Karpas-422 (cell line): ENCODE measurements at regions not wholly inside any gene's neighbourhood (a gene's known extent, or its start where the extent isn't known, plus 50 kb on each side); places are given as distances from the start of the nearest gene placed in this dataset.
"Not testable (repeated sequence)": the region's sequence is repeated elsewhere in the genome, so short reads cannot be mapped to it uniquely, and the experiment has no call there.

Experiments
- DNase-seq: peaks from one replicate; pipeline ENCODE4 v3.0.0-alpha.2; 2015
- H2AFZ ChIP-seq: fragments of 200-600 bp; sonication (generic); 2 replicates; pipeline ENCODE4 v1.6.1; 2014; ENCODE audit warnings: antibody characterized with exemption, low read length, mixed read lengths
- H3K27ac ChIP-seq: fragments of 200-600 bp; sonication (generic); 2 replicates; pipeline ENCODE4 v1.5.1; 2014; ENCODE audit warnings: mild to moderate bottlenecking, low read length, moderate library complexity
- H3K27me3 ChIP-seq: fragments of 200-600 bp; sonication (generic); 2 replicates; pipeline ENCODE4 v1.6.1; 2014; ENCODE audit warnings: low read length, mixed read lengths
- H3K36me3 ChIP-seq: fragments of 200-600 bp; sonication (generic); 2 replicates; pipeline ENCODE4 v1.6.1; 2014; ENCODE audit warnings: low read length, mixed read lengths; ENCODE audit not compliant: insufficient read depth
- H3K4me1 ChIP-seq: fragments of 200-600 bp; sonication (generic); 2 replicates; pipeline ENCODE4 v1.6.1; 2014; ENCODE audit warnings: mild to moderate bottlenecking, low read length, mixed read lengths
- H3K4me2 ChIP-seq: fragments of 200-600 bp; sonication (generic); 2 replicates; pipeline ENCODE4 v1.6.1; 2014; ENCODE audit warnings: low read length, low read depth, mild to moderate bottlenecking; ENCODE audit not compliant: poor library complexity, severe bottlenecking
- H3K4me3 ChIP-seq: fragments of 200-600 bp; sonication (generic); 2 replicates; pipeline ENCODE4 v1.5.1; 2014; ENCODE audit warnings: mild to moderate bottlenecking, antibody characterized with exemption, low read length, mixed read lengths
- H3K79me2 ChIP-seq: fragments of 200-600 bp; sonication (generic); 2 replicates; pipeline ENCODE4 v1.6.1; 2014; ENCODE audit warnings: mild to moderate bottlenecking, low read length, mixed read lengths
- H3K9ac ChIP-seq: fragments of 200-600 bp; sonication (generic); 2 replicates; pipeline ENCODE4 v1.6.0; 2014; ENCODE audit warnings: low read length
- H3K9me2 ChIP-seq: fragments of 200-600 bp; sonication (generic), shearing (Covaris generic); replicated peaks from 2 replicates; pipeline ENCODE4 v1.6.0; 2014; ENCODE audit warnings: mild to moderate bottlenecking, low read length, moderate library complexity; ENCODE audit not compliant: insufficient read depth
- H3K9me3 ChIP-seq: fragments of 300-700, 200-600 bp; sonication (generic); 2 replicates; pipeline ENCODE4 v1.6.1; 2014; ENCODE audit warnings: low read length, mixed read lengths
- H4K20me1 ChIP-seq: fragments of 200-600 bp; sonication (generic); 2 replicates; pipeline ENCODE4 v1.6.1; 2014; ENCODE audit warnings: mild to moderate bottlenecking, antibody characterized with exemption, low read length, low read depth; ENCODE audit not compliant: insufficient read depth

- Histone ChIP-seq H3K79me2 (no peaks in the 10 kb centered on the region), H3K4me3 (no peak overlapping the region), H2AFZ (no peak overlapping the region), H3K4me2 (no peak overlapping the region), H3K9me2 (no peaks in the 10 kb centered on the region), H3K27ac (no peak overlapping the region), H3K9me3 (no peaks in the 10 kb centered on the region), H4K20me1 (no peaks in the 10 kb centered on the region), H3K27me3 (no peaks in the 10 kb centered on the region), H3K36me3 (no peaks in the 10 kb centered on the region), H3K9ac (no peak overlapping the region), H3K4me1 (no peaks in the 10 kb centered on the region)
- DNase-seq: no peak
These were observed 67.7 kb downstream of the SMIM20 start for GRCh38 chr4:25981749-25982148.

- Histone ChIP-seq H3K9ac (no peak overlapping the region), H3K36me3 (no peaks in the 10 kb centered on the region), H3K9me2 (no peaks in the 10 kb centered on the region), H3K27ac (no peak overlapping the region), H2AFZ (no peak overlapping the region), H3K4me2 (no peak overlapping the region), H3K9me3 (no peaks in the 10 kb centered on the region), H3K4me1 (peaks cover 3% of the 10 kb centered on the region), H3K27me3 (no peaks in the 10 kb centered on the region), H4K20me1 (no peaks in the 10 kb centered on the region), H3K4me3 (no peak overlapping the region), H3K79me2 (no peaks in the 10 kb centered on the region)
- DNase-seq: no peak
These were observed 68.9 kb downstream of the SMIM20 start for GRCh38 chr4:25982962-25983361.

DNA sequence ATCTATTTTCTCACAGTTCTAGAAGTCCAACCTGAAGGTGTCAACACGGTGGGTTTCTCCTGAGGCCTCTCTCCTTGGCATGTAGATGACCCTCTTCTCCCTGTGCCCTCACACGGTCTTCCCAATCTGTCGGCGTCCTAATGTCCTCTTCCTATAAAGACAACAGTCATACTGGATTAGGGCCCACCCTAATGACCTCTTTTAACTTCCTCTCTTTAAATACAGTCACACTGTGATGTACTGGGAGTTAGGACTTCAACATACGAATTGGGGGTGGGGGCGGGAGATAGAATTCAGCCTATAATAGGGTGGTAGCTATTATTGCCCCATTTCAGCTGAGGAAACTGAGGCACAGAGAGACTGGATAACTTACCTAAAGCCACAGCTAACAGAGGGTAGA is 70.2 kb downstream of the SMIM20 start:
- Histone ChIP-seq H2AFZ (no peak overlapping the region), H3K9ac (no peak overlapping the region)
- DNase-seq: no peak

GRCh38 chr4:25984796-25985195 is 70.8 kb downstream of the SMIM20 start:
- Histone ChIP-seq H3K9ac (no peak overlapping the region), H3K27ac (no peak overlapping the region), H3K79me2 (no peaks in the 10 kb centered on the region), H3K36me3 (no peaks in the 10 kb centered on the region), H3K27me3 (no peaks in the 10 kb centered on the region), H2AFZ (no peak overlapping the region), H4K20me1 (no peaks in the 10 kb centered on the region), H3K4me1 (peaks cover 6% of the 10 kb centered on the region), H3K4me2 (no peak overlapping the region), H3K4me3 (no peak overlapping the region), H3K9me2 (no peaks in the 10 kb centered on the region), H3K9me3 (no peaks in the 10 kb centered on the region)
- no peak for DNase-seq

More for the DNA sequence above, 70.2 kb downstream of the SMIM20 start:
- no peaks in the 10 kb centered on the region for H3K27me3 ChIP-seq
- H3K9me2 ChIP-seq: no peaks in the 10 kb centered on the region
- H4K20me1 ChIP-seq: no peaks in the 10 kb centered on the region
- H3K4me2 ChIP-seq: no peak overlapping the region
- no peaks in the 10 kb centered on the region for H3K9me3 ChIP-seq
- no peak overlapping the region for H3K4me3 ChIP-seq
- H3K36me3 ChIP-seq: no peaks in the 10 kb centered on the region
- no peaks in the 10 kb centered on the region for H3K79me2 ChIP-seq
- H3K4me1 ChIP-seq: peaks cover 6% of the 10 kb centered on the region
- no peak overlapping the region for H3K27ac ChIP-seq

DNA sequence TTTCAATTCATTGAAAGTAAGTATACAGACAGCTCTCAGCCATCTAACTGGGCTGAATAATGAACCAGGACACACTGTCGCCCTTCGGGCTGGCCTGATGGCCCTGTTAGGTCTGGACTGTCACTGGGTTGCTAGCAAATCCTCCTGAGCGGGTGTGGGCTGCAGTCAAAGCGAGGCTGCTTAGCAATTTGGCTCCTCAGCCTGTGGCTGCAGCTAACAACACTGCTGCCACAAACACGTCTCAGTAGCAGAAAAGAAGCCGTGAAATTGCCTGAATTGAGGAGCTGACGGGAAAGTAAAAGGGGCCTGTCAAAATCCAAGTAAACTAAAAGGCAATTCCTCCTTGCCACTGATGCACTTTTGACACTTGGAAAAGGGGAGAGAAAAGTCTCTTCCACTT is 72.8 kb downstream of the SMIM20 start:
- Histone ChIP-seq H3K4me3 (no peak overlapping the region), H2AFZ (no peak overlapping the region), H3K9ac (no peak overlapping the region), H3K4me2 (no peak overlapping the region), H3K9me3 (no peaks in the 10 kb centered on the region), H3K36me3 (no peaks in the 10 kb centered on the region), H3K79me2 (no peaks in the 10 kb centered on the region), H3K27ac (no peak overlapping the region), H4K20me1 (no peaks in the 10 kb centered on the region), H3K4me1 (peaks cover 6% of the 10 kb centered on the region), H3K27me3 (no peaks in the 10 kb centered on the region), H3K9me2 (no peaks in the 10 kb centered on the region)
- no peak for DNase-seq

GRCh38 chr4:25991340-25991739 is 77.3 kb downstream of the SMIM20 start:
- no peaks in the 10 kb centered on the region for H3K79me2 ChIP-seq
- H3K9me3 ChIP-seq: no peaks in the 10 kb centered on the region
- H3K4me1 ChIP-seq: peaks cover 20% of the 10 kb centered on the region
- H2AFZ ChIP-seq: no peak overlapping the region
- H3K4me2 ChIP-seq: no peak overlapping the region
- H3K9ac ChIP-seq: no peak overlapping the region
- H3K27me3 ChIP-seq: no peaks in the 10 kb centered on the region
- no peaks in the 10 kb centered on the region for H3K36me3 ChIP-seq
- no peak for DNase-seq
- H4K20me1 ChIP-seq: no peaks in the 10 kb centered on the region
- no peak overlapping the region for H3K27ac ChIP-seq
- no peak overlapping the region for H3K4me3 ChIP-seq
- H3K9me2 ChIP-seq: no peaks in the 10 kb centered on the region

- Histone ChIP-seq H3K27ac (no peak overlapping the region), H4K20me1 (no peaks in the 10 kb centered on the region), H3K4me1 (peaks cover 14% of the 10 kb centered on the region), H3K27me3 (no peaks in the 10 kb centered on the region), H3K9me3 (no peaks in the 10 kb centered on the region), H3K36me3 (no peaks in the 10 kb centered on the region), H3K9me2 (no peaks in the 10 kb centered on the region), H3K9ac (no peak overlapping the region), H3K4me2 (peak overlapping the region; percentile 45), H3K4me3 (peak overlapping the region; percentile 38; the same call in 1 of the 2 replicates), H2AFZ (no peak overlapping the region), H3K79me2 (no peaks in the 10 kb centered on the region)
- DNase-seq: peak; percentile 87
These were observed 79.6 kb downstream of the SMIM20 start for GRCh38 chr4:25993395-25994185.

GRCh38 chr4:25994577-25994976 is 80.6 kb downstream of the SMIM20 start:
- H3K36me3 ChIP-seq, H3K4me3 ChIP-seq, H3K79me2 ChIP-seq, H3K27me3 ChIP-seq, H3K9me2 ChIP-seq, H4K20me1 ChIP-seq, H3K4me2 ChIP-seq, H3K9ac ChIP-seq, H2AFZ ChIP-seq, H3K9me3 ChIP-seq, H3K27ac ChIP-seq, DNase-seq: not testable (repeated sequence)
- peaks cover 14% of the 10 kb centered on the region for H3K4me1 ChIP-seq
